ENCODE measurements at regions not wholly inside any gene's neighbourhood (a gene's known extent, or its start where the extent isn't known, plus 50 kb on each side); places are given as distances from the start of the nearest gene placed in this dataset.

DNA sequence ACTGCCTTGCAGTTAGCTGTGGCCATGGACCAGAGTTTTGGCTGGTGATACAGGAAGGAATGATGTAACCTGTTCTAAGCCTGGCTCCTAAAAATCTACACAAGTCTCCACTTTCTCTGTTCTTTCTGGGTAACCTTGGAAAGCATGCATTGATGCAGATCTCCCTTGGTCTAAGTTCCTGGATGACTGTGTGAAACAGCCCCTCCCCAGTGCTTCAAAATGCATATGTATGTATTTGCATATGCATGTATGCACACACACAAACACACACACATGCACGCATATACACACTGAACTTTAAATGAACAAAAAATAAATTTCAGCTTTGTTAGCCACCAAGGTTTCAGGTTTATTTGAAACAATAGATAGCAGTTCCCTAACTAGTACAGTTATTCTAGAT, 296.1 kb downstream of the OSR1 start:
- DNase-seq (ENCODE audit: low read depth), result no peak
- no peak overlapping the region for H3K4me3 ChIP-seq (ENCODE audit: low read depth, low read length)

DNA sequence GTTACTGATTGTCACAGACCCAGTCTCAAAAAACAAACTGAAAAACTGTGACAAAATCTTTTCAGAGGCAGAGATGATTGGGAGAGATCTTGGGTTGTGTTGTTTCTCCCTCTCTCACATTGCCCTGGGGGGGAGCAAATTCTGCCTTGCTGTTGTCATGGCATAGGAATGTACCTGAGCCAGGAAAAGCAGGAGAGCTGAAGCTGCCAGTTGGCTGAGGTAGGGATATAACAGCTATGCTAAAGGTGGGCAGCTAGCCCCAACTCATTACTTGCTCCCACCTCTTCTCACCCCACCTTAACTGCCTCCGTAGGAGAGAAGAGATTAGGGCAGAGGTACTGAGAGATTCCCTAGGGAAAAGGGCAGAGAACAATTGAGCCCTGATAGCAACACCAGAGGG, 299.3 kb downstream of the OSR1 start:
- DNase-seq (ENCODE audit: low read depth), result no peak

DNA sequence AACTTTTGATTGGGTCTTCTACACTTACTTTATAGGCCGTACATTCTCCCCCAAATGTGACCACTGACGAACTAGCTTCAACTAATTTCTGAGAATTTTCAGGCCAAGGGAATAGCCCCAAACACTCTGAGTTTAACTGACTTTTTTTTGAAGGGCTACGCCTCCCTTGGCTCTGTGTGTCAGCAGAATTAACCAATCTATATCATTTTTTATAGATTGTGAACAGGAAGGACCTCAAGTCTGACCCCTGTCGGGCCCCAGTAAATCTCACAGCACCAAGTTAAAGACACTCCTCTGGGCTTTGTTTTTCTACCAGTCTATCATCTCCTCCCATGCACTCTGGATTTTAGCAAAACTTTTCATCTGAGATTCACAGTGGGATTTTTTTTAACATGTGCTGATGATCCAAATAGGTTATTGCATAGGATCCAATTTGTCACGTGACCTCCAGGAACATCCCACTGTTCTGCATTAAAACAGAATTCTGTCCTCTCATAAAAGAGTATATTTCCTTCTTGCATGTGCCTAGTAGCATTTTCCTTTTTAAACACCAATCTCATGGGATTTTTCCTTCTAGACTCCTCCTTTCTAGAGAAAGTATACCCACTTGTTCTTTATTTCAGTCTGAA, 307.1 kb downstream of the OSR1 start:
- H3K4me3 ChIP-seq (ENCODE audit: low read depth, low read length), result no peak overlapping the region
- no peak for DNase-seq (ENCODE audit: low read depth)

More for the DNA sequence above, 299.3 kb downstream of the OSR1 start:
- H3K4me3 ChIP-seq (ENCODE audit: low read depth, low read length), result no peak overlapping the region

DNA sequence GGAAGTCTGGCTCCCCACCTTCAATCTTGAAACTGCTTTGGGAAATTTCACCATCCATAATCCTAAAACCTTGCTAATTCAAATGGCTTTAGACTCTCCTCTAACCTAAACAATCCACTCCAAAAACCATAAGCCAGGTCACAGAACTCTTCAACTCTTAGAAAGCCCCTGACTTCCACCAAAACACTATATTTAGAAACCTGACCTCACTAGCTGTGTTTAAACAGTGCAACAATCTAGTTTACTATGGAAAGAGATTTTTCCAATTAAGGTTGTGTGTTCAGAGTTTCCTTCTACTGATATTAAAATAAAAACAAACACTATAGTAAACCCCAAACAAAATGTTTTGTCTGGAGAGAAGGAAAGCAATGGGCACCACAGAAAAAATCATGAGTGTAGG, 308.1 kb downstream of the OSR1 start:
- no peak for DNase-seq (ENCODE audit: low read depth)
- H3K4me3 ChIP-seq (ENCODE audit: low read depth, low read length), result no peak overlapping the region

DNA sequence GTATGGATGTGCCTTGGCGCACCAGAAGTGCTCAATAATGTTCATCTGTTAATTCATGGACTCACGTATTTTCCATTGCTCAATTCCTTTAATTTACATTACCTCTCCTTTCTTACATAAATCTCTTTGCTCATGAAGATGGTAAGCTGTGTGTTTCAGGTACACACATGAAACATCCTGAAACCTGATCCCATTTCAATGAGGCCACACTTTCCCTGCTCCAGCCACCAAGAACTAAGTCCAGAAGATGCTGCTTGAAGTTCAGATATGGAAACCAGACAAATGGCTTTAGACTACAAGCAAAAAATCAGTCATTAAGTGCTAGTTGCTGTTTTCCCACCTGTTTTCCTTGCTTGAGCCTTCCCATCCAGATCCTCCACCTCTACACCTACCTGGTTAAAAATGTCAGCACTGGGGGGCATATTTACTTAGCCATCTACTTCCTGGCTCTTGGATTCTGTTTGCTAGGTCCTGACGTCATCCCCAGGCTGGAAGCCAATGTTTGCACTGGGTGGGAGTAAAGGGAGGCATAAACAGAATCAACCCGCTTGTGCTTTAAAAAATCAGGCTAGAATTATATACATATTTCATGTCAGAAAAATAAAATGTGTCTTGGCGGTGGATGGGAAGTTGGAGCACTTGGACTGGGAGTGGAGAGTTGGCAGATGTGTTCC, 309.7 kb downstream of the OSR1 start:
- no peak overlapping the region for H3K4me3 ChIP-seq (ENCODE audit: low read depth, low read length)
- no peak for DNase-seq (ENCODE audit: low read depth)

DNA sequence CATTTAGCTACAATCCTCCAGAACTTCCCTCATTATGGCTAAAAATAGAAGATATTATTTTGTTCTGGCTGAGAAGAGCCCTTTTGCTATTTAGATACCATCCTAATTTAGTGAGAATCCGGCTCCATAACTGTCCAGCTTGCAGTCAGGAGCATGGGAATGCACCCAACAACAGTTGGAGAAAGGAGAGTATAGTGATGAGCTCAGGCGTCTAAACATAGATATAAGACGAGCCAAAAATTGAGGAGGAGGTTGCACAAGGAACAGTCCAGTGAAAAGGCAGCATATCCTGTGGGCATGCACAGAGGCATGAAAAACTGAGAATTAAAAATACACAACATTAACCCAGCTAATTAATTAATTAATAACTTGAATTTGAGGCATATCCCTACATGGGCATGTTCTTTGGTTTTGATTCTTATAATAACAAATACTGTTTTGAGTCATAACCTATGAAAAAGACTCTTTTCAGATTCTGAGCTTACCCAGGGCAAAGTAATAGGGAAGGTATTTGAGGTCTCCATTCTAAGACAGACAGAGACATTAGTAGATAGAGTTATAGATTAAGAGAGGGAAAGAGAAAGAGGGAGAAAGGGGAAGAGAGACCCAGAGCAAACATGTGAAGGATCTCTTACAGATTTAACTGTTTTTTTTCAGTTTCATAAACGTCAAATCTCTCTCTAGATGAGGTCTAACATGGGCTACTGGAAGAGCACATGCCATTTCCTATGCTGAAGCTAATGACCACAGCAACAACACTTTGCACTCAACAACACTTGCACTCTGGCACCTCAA, 311.2 kb downstream of the OSR1 start:
- H3K4me3 ChIP-seq (ENCODE audit: low read depth, low read length), result no peak overlapping the region

DNA sequence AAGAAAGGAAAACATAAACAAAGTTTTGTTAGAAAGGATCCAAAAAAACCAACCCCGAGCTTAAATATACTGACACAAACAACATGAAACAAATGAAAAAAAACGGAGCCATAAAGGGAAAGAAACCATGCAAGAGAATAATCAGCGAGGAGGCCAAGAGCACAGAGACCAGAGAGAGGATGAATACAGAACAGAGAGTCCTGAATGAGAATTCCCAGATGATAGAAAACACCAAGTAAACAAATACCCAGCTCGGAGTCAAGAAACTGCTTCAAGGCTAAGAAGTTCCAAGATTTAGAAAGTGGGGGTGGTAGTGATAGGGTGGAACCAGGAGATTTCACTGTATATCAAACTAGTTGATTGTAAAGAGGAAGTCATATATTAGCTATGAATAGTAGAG, 313.3 kb downstream of the OSR1 start:
- DNase-seq (ENCODE audit: low read depth), result no peak
- no peak overlapping the region for H3K4me3 ChIP-seq (ENCODE audit: low read depth, low read length)

More for the DNA sequence above, 311.2 kb downstream of the OSR1 start:
- no peak for DNase-seq (ENCODE audit: low read depth)

DNA sequence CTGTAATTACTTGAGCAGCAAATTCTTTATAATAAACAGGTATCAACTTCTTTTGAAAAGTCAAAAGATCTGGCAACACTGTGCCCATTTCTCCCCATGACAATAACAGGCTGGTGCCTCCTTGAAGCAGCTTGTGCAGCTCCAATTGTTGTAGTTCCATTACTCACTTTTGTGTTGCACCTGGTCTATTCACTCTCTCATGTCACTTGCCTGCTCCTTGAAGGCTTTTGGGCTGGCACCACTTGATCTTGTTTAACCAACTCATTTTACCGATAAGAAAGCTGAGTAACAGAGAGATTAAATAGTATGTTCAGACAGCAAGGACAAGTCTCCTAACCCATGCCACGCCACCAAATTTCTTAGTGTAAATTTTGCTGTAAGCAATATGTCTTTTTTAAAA, 314.5 kb downstream of the OSR1 start:
- no peak overlapping the region for H3K4me3 ChIP-seq (ENCODE audit: low read depth, low read length)

DNA sequence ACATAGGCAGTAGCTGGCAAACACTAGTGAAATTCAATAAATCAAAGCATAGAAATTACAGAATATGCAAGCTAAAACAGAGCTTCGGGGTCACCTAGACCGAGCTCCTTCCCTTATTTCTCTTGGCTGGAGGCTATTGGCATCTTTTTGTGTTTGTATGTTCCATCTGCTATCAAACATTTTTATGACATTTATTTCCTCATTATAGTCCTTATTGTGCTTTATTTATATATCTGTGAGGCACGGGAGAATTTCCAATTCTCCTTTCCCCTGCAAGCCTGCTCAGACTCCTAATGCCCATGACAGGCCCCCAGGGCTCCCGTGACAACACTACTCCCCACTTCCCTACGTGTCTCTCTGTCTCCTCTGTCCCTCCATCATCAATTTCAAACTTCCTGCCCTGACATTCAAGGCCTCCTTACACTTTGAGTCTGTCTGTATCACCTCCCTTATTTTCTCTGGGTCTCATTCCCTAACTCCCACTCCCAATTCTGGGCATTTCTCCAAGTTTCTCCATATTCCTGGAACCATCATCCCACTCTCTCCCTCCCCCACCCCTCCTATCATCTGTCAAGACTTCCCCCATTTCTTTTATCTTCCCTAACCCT, 316.9 kb downstream of the OSR1 start:
- no peak for DNase-seq (ENCODE audit: low read depth)
- no peak overlapping the region for H3K4me3 ChIP-seq (ENCODE audit: low read depth, low read length)

More for the DNA sequence above, 314.5 kb downstream of the OSR1 start:
- DNase-seq (ENCODE audit: low read depth), result no peak

DNA sequence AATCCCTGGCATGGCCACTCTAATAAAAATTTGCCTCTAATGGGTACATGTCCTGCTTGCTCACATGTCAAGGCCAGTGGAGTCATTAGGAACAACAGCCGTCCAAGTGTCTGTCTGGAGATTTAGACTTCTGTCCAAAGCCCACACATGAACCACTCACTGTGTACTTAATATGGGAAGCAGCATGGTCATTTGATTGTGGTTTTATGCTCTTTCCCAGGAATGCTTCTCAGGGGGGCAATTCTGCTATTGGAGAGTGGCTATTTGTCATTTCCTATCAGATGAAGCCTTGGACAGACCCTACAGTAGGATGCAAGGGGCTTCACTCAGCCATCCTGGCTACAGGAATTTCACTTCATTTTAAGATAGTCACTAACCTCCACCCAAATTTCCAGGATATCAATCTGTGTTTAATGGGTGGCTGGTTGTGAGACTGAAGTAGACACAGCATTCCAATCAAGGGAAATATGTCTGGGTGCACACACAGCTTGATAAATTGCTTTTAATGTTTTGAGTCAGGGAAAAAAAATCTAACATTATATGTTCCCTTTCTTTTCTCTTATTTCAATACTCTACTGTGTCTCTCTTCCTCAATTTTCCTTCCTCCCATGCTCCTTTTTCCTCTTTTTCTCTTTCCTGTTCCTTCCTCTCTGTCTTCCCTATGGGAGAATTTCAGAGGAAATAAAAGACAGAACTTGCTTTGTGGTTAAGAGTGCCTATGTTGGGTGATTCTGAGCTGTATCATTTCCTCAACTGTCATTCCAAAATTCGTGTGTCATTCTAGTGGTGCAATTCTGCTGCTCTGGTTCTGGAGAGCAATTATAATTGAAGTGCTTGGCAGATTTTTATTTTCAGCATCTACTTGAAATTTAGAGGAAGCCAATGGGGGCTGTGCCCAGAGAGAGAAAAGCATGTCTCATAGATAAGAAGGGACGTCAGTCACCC, 320.1 kb downstream of the OSR1 start:
- DNase-seq (ENCODE audit: low read depth), result peak; percentile 72
- H3K4me3 ChIP-seq (ENCODE audit: low read depth, low read length), result no peak overlapping the region

DNA sequence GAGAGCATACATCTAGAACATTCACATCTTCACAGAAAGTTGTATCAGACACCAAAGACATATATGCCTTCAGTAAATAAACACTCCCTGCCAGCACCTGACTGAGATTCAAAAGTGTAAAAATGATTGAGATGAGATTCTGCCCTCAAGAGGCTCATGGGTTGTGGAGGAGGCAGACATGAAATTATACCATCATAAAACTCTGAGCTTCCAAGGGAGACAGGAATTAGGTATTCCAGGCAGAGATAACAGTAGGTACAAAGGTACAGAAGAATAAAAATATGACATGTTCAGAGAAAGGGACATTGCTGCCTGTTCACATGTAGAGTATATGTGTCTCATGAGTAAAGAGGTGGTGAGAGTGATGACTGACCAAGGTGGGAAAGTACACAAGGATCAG, 322.3 kb downstream of the OSR1 start:
- no peak overlapping the region for H3K4me3 ChIP-seq (ENCODE audit: low read depth, low read length)
- no peak for DNase-seq (ENCODE audit: low read depth)

DNA sequence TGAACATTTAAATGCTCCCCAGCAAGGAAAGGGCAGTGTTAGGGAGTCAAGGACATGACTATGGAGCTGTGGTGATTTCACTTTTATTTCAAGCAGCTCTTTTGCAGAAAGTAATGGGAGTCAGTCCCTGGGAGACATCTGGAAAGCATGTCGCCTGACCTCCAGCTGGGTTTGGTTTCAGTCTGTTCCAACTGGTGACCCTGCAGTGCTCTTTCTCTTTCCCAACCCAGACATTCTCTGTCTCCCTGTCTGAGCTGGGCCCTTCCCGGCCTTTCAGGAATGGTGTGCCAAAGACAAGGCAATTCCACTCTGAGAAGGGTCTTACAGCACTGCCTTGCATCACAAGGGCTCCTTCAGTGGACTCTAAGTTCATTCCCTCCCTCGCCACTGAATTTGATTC, 323.2 kb downstream of the OSR1 start:
- DNase-seq (ENCODE audit: low read depth), result peak; percentile 76
- H3K4me3 ChIP-seq (ENCODE audit: low read depth, low read length), result no peak overlapping the region

DNA sequence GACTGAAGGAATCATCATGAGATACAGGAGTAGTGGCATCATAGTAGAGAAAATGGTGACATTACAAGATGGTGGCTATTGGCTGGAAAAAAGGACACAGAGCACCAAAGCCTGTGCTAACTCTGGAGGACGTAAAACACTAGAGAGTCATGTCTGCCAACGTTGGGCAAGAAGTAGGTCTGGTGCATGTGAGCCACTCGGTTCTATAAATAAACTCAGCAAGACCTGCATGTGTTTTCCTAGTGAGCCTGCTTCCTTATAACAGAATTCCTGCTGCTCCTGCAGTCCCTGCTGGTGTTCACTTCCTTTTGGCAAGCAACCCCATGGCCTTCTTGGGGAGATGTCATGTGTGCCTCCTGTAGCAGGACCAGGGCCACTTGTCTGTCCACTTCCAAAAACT, 325.2 kb downstream of the OSR1 start:
- DNase-seq (ENCODE audit: low read depth), result no peak

DNA sequence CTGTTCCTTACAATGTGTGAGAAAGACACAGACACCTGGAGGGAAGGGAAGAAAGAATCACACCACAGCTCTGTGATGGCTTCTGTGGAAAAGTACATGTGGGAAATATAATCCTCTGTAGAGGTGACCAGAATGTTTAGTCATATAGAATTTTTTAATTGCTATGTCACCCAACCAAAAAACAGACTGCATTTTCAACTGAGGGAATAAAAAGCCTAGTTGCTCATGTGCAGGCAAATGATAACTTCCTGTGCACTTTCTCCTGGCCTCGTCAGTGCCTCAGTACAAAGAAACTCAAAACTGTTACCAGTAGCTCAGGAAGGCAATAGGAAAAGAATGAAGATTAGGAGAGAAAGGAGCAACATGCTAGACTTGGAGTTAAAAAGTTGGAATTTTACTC, 326.8 kb downstream of the OSR1 start:
- no peak overlapping the region for H3K4me3 ChIP-seq (ENCODE audit: low read depth, low read length)
- DNase-seq (ENCODE audit: low read depth), result no peak

More for the DNA sequence above, 325.2 kb downstream of the OSR1 start:
- no peak overlapping the region for H3K4me3 ChIP-seq (ENCODE audit: low read depth, low read length)

DNA sequence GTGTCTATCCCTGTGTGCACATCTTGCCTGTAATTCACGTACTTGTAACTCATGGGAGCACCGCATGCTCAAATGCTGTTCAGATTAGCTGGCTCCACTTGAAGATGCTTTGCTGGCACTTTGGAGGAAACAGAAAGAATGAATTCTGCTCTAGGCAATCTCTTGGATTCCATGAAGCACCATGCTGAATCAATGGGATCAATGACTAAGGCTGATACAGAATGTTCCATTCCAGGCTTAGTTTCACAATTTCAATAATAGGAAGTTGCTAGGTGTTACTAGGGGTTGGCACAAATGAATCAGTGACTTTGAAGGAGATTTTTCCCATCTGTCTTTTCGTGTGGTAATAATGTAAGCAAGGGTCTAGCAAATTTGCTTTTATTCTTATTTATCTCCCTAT, 328.8 kb downstream of the OSR1 start:
- H3K4me3 ChIP-seq (ENCODE audit: low read depth, low read length), result no peak overlapping the region
- no peak for DNase-seq (ENCODE audit: low read depth)

DNA sequence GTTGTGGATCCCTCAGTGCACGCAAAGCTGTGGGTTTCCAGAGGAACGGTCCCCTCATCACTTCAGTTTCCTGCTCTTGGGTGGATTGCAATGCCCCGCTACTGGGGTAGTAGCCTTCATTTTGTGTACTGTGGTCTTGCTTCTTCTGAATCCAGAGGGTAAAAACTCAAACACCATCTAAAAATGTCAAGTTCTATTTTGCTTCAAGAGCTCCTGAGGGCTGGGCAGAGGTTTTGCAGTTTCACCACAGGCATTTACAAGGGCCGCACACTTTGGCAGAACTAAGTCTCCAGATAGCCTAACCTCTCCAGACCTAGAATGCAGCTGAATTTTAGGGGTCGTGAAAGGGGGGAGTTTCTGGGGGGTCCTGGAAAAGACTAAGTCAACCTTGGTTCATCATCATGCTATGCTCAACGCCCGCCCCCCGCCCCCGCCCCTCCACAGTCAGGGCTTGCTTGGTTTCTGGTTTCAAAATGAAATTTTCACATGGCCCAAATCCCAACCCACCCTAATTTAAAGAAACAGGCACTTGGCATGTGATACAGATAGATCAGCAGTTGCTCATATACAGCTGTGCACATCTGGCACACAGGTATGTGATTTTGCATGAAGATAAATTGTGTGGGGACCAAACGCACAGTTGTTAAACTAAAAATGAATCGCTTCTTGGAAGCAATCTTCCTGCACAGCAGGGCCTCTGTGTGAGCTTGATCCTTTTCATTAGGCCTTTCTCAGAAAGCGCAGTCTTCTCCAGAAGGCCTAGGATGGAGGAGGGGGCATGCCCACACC, 329.6 kb downstream of the OSR1 start:
- DNase-seq (ENCODE audit: low read depth), result no peak
- no peak overlapping the region for H3K4me3 ChIP-seq (ENCODE audit: low read depth, low read length)

DNA sequence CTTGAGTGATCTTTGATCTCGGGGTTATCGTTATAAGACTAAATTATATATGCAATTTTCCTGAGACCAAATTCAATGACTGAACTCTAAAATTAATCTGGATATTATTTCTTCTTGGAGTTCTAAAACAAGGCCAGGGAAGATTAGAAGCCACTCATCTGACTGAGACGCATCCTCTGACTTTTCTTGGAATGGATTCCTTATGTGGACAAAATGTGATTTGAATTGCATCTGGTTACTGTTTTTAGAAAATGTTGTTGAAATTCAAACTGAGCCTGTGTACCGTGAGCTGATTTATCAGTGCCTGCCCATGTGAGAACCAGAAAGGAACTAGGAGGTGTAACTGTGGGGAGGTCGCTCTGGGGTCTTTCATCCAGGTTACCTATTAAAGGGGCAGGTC, 330.8 kb downstream of the OSR1 start:
- DNase-seq (ENCODE audit: low read depth), result no peak

DNA sequence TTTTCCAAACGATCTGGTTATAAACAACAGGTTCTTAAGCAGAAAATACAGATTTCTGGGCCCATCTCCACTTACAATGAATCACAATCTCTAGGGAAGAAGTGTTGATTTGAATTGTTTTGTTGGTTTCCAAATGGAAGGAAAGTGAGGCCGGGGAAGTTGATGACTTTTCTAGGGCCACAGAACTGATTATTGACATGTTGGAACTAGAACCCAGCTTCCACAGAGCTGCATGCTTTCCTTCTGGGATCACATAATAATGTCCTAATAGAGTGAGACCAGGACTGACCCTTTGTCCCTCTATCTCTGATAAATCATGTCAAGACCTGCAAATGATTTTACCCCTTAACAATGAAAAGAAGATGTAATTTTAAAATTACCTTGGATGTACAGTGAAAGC, 332.2 kb downstream of the OSR1 start:
- H3K4me3 ChIP-seq (ENCODE audit: low read depth, low read length), result no peak overlapping the region
- DNase-seq (ENCODE audit: low read depth), result no peak

More for the DNA sequence above, 330.8 kb downstream of the OSR1 start:
- no peak overlapping the region for H3K4me3 ChIP-seq (ENCODE audit: low read depth, low read length)

All from skeletal muscle cell (primary cell).